ENCODE measurements at regions not wholly inside any gene's neighbourhood (a gene's known extent, or its start where the extent isn't known, plus 50 kb on each side); places are given as distances from the start of the nearest gene placed in this dataset.
"Not testable (repeated sequence)": the region's sequence is repeated elsewhere in the genome, so short reads cannot be mapped to it uniquely, and the experiment has no call there.

DNA sequence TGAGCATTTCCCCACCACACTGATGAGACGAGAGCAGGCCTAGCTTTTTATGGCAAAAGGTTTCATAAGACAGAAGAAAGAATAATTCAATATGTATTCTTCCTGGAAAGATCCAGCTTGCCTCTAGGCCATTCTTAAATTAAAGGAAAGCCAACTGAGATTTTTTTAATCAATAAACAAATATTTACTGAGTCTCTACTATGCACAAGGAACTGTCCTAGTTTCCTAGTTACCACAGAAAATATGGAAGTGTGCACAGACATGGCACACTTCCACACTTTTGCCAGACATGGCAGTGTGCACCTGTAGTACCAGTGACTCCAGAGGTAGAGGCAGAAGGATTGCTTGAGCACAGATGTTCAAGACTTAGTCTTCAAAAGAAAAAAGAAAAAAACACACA, 281.0 kb downstream of the CETN3 start:
- DNase-seq: no peak

DNA sequence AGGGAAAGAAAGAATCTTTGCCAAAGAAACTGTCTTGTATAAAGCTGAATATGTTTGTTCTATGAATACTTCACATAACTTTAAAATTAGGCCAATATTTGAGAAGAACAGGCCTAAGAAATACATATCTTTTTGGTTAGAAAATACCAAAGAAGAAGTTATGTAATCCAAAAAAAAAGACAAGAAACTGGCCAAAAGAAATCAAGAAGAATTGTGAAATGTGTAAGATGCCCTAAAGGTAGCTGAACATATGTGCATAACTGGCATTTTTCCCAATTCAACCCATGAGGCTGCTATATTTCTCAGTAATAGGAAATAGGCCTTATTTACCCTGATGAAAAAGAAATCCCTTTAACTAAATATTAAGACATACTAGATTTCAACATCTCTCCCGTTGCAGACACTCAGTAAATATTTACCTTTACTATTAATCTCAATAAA, 290.0 kb downstream of the CETN3 start:
- DNase-seq: no peak

DNA sequence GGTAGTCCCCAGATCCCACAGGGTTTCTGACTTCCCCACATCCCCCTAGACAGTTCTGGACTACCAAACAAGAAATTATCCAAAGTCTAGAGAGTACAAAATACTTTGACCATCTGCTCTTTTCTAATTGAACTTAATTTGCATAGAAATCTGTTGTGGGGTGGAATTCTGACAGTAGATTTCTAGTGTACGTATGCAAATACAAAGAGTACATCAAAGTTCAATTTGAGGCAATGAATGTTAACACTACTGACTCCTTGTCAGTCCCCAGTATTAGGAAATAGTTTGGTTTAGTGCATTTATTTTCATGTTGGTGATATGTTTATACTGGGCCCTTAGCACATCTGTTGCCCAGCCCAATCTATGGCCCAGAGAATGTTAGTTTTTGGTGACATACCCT, 292.6 kb downstream of the CETN3 start:
- no peak for DNase-seq

DNA sequence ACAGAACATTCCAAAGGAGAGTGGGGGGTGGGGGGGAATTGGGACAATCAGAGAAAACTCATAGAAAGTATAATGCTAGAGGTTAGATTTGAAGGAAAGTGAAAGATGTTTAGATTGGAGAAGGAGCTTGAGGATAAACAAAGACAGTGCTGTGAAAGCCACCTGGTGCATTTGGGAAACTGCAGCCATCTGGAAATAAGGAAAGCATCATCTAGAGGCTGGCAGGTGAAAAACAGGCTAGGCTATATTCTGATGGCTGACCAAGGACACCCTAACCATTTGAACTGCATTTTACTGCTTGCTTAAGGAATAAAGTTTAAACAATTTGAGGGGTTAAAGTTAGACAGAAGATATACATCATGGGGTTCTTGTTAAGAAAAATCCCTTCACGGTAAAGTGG, 296.4 kb downstream of the CETN3 start:
- DNase-seq: no peak

DNA sequence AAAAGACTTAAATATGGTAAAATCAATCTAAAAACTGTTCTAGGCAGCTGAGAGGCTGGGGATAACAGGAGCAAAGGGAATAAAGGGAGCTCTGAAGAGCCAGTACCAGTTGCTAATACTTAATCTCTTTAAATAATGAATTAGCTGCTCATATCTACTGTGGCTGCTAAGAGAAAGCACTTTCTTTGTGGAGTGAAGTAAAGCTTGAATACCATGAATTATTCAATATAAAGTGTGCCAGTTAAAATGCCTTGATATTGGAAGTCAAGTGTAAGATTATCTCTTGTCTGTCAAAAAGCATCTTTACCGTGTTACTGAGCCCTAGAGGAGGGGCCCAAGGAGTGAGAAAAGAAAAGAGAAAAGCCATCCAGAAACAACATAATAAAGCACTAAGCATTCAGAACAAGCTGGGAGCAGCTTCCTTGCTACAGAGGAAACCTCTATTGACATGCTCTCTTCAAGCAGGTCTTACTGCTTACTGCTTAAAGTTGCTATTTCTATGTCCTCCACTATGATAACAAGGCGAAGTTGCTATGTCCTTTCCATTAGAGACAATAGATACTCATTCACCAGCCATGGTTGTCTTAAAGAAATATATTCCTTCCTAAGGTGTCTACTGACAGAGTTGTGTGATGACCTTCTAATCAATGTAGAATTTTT, 297.4 kb downstream of the CETN3 start:
- no peak for DNase-seq

DNA sequence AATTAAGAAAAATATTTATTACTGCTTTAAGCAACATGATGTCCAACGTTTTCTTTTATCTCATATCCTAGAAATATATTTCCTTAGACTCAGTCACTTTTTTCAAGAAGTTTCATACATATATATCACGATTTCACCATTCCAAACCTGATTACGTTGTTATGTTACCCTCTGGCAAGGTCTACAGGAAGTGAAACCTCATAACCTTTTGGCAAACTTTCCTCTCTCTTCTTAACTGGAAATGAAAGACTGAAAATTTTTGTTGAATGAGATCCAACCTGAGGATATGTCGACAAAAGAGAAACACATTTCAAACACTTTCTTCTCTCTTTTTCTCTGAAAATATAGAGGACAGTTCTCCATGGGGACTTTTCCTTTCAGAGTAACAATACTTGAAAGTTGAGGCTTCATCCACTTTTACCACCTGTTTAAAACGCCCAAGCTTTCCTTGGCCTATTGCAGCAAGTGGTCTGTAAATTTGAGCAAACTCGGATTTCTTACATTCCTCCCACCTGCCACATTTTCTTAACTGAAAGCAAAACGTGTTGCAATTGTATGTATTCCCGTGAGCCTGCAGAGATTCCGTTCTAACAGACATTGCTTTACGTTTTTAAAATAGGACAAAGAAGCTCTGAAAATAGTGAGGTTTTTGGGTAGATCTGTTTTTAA, 298.1 kb downstream of the CETN3 start:
- no peak for DNase-seq

DNA sequence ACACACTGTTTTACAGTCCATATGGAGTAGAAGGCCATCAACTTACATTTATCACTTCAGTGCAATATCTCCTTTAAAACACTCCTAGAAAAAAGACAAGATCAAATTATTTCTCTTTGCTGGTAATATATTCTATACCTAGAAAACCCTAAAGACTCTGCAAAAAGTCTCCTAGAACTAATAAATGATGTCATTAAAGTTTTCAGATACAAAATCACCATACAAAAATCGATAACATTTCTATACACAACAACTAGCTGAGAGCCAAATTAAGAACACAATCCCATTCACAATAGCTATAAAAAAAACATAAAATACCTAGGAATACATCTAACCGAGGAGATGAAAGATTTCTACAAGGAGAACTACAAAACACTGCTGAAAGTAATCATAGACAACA, 300.3 kb downstream of the CETN3 start:
- DNase-seq: no peak

DNA sequence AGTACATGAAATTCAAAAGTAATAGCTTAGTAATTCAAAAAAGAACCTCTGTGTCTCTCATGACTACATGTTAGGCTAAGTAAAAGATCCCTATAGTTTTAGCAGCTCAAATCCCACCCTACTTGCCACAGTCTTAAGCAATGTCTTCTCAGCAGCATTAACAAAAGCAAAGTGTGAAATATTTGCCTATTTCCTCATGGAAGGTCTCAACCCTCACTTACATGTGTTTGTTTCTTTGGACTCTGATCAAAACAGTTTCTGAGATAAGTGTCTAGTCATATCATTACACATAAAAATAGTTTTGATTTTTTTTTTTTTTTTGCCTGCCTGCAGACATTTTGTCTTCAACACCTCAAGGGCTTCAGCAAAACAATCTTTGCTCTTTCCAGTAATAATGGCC, 310.5 kb downstream of the CETN3 start:
- DNase-seq: no peak

DNA sequence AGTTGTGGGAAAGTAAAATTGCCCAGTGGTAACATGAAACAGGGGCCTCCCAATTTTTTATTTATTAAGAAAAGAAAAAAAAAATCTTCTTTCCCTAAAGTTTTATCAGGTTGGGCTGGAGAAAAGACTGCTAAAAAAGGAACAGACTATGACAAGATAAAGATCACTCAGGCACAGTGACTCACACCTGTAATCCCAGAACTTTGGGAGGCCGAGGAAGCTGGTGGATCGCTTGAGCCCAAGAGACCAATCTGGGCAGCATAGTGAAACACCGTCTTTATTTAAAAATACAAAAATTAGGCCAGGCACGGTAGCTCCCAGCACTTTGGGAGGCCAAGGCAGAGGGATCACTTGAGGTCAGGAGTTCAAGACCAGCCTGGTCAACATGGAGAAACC, 312.5 kb downstream of the CETN3 start:
- no peak for DNase-seq

DNA sequence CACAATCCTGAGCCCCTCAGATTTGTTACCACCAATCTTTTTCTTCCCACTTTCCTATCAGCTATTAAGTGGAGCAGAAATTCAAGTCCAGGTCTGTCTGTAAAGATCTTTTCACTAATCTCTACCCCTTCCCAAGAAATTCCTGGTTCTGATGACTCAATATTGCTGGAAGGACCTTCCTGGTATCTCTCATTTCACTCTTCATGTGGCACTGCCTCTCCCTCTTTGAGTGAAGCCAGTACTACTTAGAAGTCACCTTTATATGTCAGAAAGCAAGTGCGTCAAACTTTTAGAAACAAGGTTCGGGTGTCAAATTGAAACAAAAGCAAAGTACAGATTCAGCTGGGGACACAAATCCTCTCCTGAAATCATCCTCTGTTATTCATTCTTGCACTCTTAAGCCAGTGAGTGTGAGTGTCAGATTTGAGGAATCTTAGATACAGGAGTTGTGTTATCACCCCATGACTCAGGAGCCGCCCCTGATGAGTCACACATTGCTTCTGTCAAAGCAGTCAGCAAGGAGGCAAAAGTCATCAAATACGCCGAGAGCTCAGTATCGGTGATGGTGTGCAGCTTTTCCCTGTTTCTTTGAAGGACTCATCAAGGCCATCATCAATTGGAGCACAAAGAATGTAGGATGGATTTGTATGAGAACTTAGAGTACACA, 313.0 kb downstream of the CETN3 start:
- no peak for DNase-seq

DNA sequence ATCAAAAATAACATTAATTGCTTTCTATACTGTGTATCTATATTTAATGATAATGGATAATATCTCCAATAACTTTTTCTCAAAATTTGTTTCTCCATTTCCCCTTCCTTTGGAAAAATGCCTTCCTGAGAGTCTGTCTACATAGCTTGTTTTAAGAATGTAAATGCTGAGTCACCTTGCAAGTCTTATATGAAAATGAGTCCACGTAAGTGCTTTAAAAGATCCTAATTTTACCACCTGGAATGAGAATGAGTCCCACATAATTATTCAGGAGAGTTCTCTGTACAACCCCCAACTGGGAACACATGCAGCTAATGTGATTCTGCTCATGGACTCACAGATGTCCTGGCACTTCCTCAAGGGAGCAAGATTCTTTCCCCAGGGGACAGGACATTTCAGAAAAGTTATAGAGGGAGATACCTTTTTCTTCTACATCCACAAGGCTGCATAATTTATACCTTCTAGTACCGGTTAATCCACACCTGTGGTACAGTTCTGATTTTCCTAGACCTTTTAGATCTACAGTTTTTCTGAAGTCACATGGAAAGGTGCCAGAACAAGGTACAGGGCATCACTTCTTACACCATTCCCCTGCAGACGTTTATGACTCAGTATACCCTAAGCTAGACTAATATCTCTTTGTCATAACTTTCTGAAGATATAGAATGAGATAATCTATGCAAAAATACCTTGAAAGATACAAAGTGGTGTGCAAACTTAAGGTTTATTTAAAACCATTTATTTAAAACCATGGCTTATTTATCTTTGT, 314.1 kb downstream of the CETN3 start:
- no peak for DNase-seq

DNA sequence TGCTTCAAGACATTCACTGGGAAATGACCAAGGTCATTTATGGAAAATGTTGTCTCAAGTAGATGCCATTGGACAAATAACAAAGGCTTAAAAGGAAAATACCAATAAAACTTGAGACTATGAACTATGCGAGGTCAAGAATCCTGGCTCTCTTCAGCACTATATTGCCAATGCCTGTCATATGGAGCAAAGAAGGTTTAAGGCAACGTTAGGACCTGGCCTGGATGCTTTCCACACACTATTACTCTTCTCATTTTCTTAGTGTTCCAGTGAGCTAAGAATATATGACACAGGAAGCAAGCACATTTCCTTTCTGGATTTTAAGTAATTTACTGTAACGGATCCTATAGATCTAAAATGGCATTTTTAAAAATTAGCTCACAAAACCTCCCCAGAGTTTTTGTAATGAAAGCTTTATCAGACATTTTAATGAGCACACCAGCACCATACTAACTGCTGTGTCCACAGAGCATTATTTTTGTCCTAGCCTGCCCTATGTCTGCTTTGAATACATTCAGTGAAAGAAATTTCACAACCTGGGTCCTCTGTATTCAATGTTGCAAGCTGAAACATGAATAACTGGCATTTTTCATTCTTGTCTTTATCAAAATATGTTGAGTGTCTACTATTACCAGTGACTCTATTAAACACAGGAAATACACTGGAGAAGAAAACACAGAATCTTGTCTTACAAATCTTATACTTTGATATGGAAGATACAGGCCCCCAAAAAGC, 315.6 kb downstream of the CETN3 start:
- no peak for DNase-seq

DNA sequence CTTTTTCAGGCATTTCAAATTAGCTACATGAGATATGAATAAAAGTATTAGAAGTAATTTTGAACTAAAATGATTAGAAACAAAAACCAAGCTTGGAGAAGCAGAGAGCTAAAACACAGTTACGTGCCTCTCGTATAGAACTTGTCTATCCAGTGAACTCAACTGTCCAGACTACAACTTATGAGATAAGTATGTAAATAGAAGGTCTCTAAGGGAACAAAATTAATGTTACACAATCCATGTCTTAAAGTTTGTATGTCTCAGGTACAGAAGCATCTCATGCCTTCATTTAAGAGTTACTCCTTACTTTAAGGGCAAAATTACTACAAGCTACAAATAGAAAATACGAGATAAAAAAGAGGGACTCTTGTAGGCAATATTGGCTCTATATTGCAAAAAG, 316.8 kb downstream of the CETN3 start:
- DNase-seq: no peak

DNA sequence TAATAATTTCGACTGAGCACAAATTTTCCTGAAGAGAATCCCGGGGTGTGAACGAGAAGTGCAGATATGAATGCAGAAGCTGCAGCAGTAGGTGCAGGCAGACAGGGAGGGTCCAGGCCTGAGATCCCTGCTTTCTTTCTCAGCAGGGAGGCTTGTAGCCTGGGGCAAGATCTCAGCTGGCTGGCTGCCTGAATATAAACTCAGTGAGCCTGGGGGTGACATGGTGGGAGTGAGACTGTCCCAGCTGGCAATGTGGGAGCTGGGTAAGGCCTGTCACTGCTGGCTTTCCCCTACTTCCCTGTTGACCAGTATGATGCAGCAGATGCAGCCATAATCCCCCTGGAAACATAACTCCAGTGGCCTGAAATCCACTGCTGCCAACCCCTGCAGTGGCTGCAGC, 325.2 kb downstream of the CETN3 start:
- no peak for DNase-seq

DNA sequence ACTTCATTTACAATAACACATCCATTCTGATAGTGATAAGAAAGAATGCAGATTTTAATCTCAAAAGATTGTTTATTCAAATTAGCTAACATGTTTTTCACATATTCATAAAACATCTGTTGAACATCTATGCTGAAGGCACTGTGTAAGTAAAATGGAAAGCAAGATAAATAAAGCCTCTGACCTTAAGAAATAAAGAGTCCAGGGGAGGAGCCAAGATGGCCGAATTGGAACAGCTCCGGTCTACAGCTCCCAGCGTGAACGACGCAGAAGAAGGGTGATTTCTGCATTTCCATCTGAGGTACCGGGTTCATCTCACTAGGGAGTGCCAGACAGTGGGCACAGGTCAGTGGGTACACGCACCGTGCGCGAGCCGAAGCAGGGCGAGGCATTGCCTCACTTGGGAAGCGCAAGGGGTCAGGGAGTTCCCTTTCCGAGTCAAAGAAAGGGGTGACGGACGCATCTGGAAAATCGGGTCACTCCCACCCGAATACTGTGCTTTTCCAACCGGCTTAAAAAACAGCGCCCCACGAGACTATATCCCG, 336.5 kb downstream of the CETN3 start:
- not testable (repeated sequence) for DNase-seq

DNA sequence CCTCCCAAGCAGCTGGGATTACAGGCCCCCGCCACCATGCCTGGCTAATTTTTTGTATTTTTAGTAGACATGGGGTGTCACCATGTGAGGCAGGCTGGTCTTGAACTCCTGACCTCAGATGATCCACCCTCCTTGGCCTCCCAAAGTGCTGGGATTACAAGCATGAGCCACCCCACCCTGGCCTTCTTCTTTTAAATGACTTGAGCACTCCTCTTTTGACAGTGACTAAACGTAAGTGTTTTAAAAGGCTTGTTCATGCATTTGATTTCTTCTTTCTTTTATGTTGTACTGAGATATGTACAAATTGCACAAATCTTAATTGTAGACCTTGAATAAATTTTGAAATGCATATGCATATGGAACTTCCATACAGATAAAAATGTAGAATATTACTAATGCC, 337.9 kb downstream of the CETN3 start:
- DNase-seq: no peak

DNA sequence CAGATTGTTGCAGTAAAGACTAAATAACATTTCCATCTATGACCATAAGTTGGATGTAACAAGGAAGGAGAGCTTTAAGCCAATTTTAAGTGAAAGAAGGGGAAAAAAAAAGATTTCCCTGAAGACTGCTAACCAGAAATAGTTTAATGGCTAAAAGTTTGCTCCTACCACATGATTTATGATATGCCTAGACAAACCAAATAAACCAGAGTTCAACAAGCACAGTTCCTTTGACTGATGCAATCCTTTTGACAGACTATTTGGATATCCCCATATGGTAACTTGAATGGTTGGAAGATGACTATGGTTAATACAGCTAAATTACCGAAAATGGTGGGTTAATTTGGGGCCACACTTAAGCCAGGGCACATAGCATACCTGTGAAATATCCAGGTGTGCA, 338.5 kb downstream of the CETN3 start:
- DNase-seq: no peak

DNA sequence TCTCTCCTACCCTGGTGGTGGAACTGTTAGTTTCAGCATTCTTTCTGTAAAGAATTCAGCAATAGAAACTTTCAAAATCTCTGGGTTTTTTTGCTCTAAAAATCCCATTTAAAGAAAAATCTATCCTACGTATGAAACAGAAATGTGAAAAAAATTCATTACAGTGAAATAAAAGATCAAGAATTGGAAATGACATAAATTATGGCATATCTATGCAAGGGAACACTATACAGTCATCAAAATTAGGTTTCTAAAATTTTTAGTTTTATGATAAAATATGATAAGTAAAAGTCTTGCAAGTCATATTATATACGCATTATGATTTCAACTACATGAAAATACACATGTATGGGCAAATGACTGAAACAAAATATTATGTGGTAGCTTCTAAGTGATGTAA, 342.6 kb downstream of the CETN3 start:
- DNase-seq: no peak

DNA sequence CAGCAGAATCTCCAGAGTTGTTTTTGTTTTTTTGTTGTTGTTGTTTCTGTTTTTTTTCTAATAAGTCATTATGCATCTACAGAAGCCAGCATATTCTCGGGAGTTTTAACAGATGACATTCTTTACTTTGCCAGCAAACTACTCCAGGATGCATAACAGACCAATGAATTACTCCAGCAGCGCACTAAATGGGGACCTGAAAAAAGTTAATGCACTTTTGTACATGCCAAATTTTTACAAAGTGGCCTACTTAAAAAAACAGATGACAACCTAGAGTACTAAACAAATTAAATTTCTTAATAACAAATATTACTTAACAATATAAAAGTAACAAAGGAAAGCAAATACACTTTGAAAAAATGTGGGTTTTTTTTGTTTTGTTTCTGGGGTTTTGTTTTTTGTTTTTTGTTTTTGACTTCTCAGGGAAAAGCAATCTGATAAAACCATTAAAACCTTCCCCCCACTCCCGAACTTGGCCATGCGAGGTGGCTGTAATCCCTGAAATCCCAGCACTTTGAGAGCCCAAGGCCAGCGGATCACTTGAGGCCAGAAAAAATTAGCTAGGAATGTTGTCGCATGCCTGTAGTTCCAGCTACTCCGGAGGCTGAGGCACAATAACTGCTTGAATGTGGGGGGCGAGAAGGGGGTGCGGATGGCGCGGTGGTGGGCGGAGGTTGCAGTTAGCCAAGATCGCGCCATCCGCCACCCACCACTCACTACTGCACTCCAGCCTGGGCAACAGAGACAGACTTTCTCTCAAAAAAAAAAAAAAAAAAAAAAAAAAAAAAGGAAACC, 352.4 kb downstream of the CETN3 start:
- DNase-seq: no peak

DNA sequence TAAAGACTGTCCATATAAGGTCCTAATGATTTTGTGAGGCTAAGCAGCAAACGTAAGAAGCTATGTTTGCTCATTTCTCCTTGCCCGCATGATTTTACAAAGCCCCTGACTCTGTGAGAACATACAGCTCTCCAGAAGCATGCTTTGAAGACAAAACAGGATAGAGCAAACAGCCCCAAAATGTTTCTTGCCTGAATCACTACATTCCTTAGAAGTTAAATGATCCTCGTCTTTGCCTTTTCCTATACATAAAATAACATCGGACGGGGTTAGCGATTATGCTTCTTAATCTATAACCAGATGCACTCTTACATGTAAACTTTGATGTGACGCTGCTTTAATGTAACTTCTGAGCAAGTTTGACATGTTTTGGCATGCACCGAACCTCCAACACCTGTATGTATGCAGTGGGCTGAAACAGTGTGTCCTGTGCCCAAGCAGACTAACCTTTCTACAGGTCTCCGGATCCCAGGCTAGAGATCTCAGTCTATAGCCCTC, 353.7 kb downstream of the CETN3 start:
- no peak for DNase-seq

DNA sequence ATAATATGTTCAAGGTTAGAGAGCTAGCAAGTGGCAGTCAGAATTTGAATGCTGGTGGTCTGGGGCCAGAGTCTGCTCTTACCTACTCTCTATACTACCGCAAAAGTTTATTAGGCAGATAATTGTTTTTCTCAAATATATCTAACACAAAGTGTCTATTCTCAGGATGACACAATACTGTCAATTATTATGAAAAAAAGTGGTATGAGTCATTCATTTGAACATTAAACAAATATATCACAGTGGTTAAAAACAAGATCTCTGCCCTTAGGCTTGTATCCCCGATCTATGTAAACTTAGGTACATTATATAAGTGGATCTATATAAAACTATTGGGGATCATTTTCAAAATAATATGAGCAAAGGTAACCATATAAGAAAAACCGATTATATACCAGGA, 354.9 kb downstream of the CETN3 start:
- DNase-seq: no peak

DNA sequence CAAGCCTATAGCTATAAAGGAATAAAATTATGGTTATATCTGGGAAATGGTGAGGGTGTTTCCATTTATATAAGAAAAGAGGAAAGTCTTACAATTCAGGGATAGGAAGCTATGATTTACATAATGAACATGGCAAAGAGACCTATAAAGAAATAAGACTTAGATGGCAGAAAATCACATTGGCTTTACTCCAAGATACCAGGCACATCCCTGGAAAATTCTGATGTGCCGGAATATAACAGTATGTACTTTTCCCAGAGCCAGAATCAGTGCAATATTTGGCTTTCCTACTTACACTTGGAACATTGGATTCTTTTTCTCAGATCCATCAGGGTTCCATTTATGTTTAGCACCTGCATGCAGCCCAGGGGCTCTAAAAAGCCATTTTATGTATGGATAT, 357.8 kb downstream of the CETN3 start:
- DNase-seq: no peak

Data from DMS79 treated with DMSO at 0.1 percent for 48 hours (cell line).